HCT116 (cell line): ENCODE measurements at regions not wholly inside any gene's neighbourhood (a gene's known extent, or its start where the extent isn't known, plus 50 kb on each side); places are given as distances from the start of the nearest gene placed in this dataset.

Experiments used
- ATAC-seq: fragments of 200-7000 bp; cut with Tn5 transposase; 2 replicates; pipeline ENCODE4 v1.9.1; 2020; ENCODE audit warnings: mild to moderate bottlenecking, moderate library complexity
- BruUV-seq: library from RNA; stranded (reverse); fragments of 400-500 nt; replicated peaks from 2 replicates; lab custom pipeline; 2021; lab: Mats Ljungman, UMichigan
- CTCF ChIA-PET: fragments of 300-600 bp; sonication (Branson Sonifier 250); formaldehyde crosslinking; loops from one replicate; lab custom pipeline; 2021; ENCODE audit warnings: antibody characterized with exemption; lab: Charles Lee
- POLR2A ChIA-PET: fragments of 300-600, 350-600 bp; sonication (Branson Sonifier 250); formaldehyde crosslinking; loops from one replicate; lab custom pipeline; 2021; ENCODE audit warnings: antibody characterized with exemption; lab: Charles Lee
- RAD21 ChIA-PET, 2 experiments: fragments of 300-600 bp; sonication (Branson Sonifier 250); formaldehyde crosslinking; loops; one replicate each; lab custom pipeline; 2023; ENCODE audit warnings: low total read pairs in 2 of 2; ENCODE audit not compliant: uncharacterized antibody in 2 of 2, unreplicated experiment in 2 of 2, low non-redundant PET in 1 of 2; lab: Charles Lee
- DNase-seq: peaks from one replicate; pipeline ENCODE4 v3.0.0-alpha.2; 2010; ENCODE audit warnings: low read depth, low spot score
- H2AFZ ChIP-seq: fragments of 200-600 bp; shearing (Covaris generic), sonication (generic); 2 replicates; pipeline ENCODE4 v1.6.1; 2017; ENCODE audit warnings: low read depth, mixed run types, mixed read lengths, antibody characterized with exemption, low read length; ENCODE audit not compliant: poor library complexity, severe bottlenecking
- H3K27ac ChIP-seq: 2 replicates; pipeline ENCODE4 v1.5.1; 2012; ENCODE audit warnings: low read depth, low read length
- H3K27me3 ChIP-seq: fragments of 200-600 bp; sonication (generic); 2 replicates; pipeline ENCODE4 v1.6.1; 2016; ENCODE audit warnings: mixed run types, low read length, mixed read lengths; ENCODE audit not compliant: insufficient read depth
- H3K36me3 ChIP-seq, 2 experiments: fragments of 200-500 bp in 1 of 2; fragments of 200-600 bp in 1 of 2; sonication (Bioruptor generic) in 1 of 2; sonication (generic) in 1 of 2; 2 replicates each; pipeline versions ENCODE4 v1.5.1 to v1.6.1; 2014 to 2016; ENCODE audit warnings: low read length in 2 of 2, inconsistent platforms in 1 of 2, mixed read lengths in 1 of 2, mixed run types in 1 of 2; ENCODE audit not compliant: insufficient read depth in 2 of 2, control insufficient read depth in 1 of 2
- H3K4me1 ChIP-seq, 2 experiments: fragments of 200-600 bp in 1 of 2; sonication (generic) in 1 of 2; 2 replicates each; pipeline versions ENCODE4 v1.5.1 to v1.6.1; 2012 to 2017; ENCODE audit warnings: low read length in 2 of 2, inconsistent platforms in 1 of 2, mild to moderate bottlenecking in 1 of 2, mixed read lengths in 1 of 2, mixed run types in 1 of 2, moderate library complexity in 1 of 2; ENCODE audit not compliant: insufficient read depth in 2 of 2, control insufficient read depth in 1 of 2
- H3K4me2 ChIP-seq: fragments of 200-600 bp; sonication (generic); 2 replicates; pipeline ENCODE4 v1.6.1; 2017; ENCODE audit warnings: mixed run types, low read length, mixed read lengths
- H3K4me3 ChIP-seq, 2 experiments: fragments of 200-600 bp in 1 of 2; sonication (generic) in 1 of 2; replicated peaks in 1 of 2; 2 replicates each; pipeline ENCODE4 v1.5.1; 2011 to 2016; ENCODE audit warnings: low read length in 2 of 2, control low read depth in 1 of 2, low read depth in 1 of 2, mild to moderate bottlenecking in 1 of 2, mixed read lengths in 1 of 2, mixed run types in 1 of 2
- H3K79me2 ChIP-seq: fragments of 200-600 bp; sonication (generic); 2 replicates; pipeline ENCODE4 v1.6.1; 2017; ENCODE audit warnings: mild to moderate bottlenecking, mixed run types, low read length, moderate library complexity, mixed read lengths; ENCODE audit not compliant: insufficient read depth
- H3K9ac ChIP-seq: fragments of 200-600 bp; sonication (generic); 2 replicates; pipeline ENCODE4 v1.6.1; 2016; ENCODE audit warnings: low read length, mixed read lengths
- H3K9me2 ChIP-seq: fragments of 200-600 bp; sonication (generic), shearing (Covaris generic); 2 replicates; pipeline ENCODE4 v1.6.1; 2017; ENCODE audit warnings: mixed run types, mild to moderate bottlenecking, moderate library complexity; ENCODE audit not compliant: insufficient read depth
- H3K9me3 ChIP-seq, 2 experiments: fragments of 200-500 bp in 1 of 2; fragments of 200-600 bp in 1 of 2; sonication (Bioruptor generic) in 1 of 2; sonication (generic) in 1 of 2; 2 replicates each; pipeline ENCODE4 v1.6.1; 2014 to 2017; ENCODE audit warnings: low read length in 2 of 2, mixed read lengths in 2 of 2, inconsistent platforms in 1 of 2, low read depth in 1 of 2, mild to moderate bottlenecking in 1 of 2, mixed run types in 1 of 2, moderate library complexity in 1 of 2; ENCODE audit not compliant: control insufficient read depth in 1 of 2, insufficient read depth in 1 of 2
- H4K20me1 ChIP-seq: fragments of 200-600 bp; sonication (generic), shearing (Covaris generic); 2 replicates; pipeline ENCODE4 v1.6.1; 2017; ENCODE audit warnings: mixed run types, mild to moderate bottlenecking, moderate library complexity; ENCODE audit not compliant: insufficient read depth
- CBX3 ChIP-seq: IDR thresholded peaks from 2 replicates; pipeline ENCODE4 v1.6.1; 2012; ENCODE audit warnings: low read depth
- CEBPB ChIP-seq: IDR thresholded peaks from 2 replicates; pipeline ENCODE4 v1.6.1; 2012; ENCODE audit warnings: low read depth
- CTCF ChIP-seq, 3 experiments: fragments of 200-600 bp in 1 of 3; sonication (generic) in 1 of 3; IDR thresholded peaks in 2 of 3; conservative IDR thresholded peaks in 1 of 3; 2 replicates each; pipeline ENCODE4 v1.5.1; 2012 to 2017; ENCODE audit warnings: low read depth in 2 of 3, low read length in 2 of 3, antibody characterized with exemption in 1 of 3, borderline replicate concordance in 1 of 3, control low read depth in 1 of 3, mild to moderate bottlenecking in 1 of 3, mixed read lengths in 1 of 3, mixed run types in 1 of 3, moderate library complexity in 1 of 3; ENCODE audit not compliant: insufficient read depth in 1 of 3
- EGR1 ChIP-seq: IDR thresholded peaks from 2 replicates; pipeline ENCODE4 v1.6.1; 2012; ENCODE audit warnings: low read depth
- ELF1 ChIP-seq: IDR thresholded peaks from 2 replicates; pipeline ENCODE4 v1.6.1; 2012; ENCODE audit warnings: low read depth, borderline replicate concordance
- EZH2 ChIP-seq: fragments of 200-600 bp; sonication (generic); IDR thresholded peaks from 2 replicates; pipeline ENCODE4 v1.6.1; 2017; ENCODE audit warnings: antibody characterized with exemption, mixed run types
- EZH2phosphoT487 ChIP-seq: fragments of 200-600 bp; IDR thresholded peaks from 2 replicates; pipeline ENCODE4 v1.6.1; 2018; ENCODE audit warnings: antibody characterized with exemption, borderline replicate concordance
- MAX ChIP-seq: IDR thresholded peaks from 2 replicates; pipeline ENCODE4 v1.6.1; 2012
- RAD21 ChIP-seq: IDR thresholded peaks from 2 replicates; pipeline ENCODE4 v1.6.1; 2012; ENCODE audit warnings: low read depth, mild to moderate bottlenecking
- SP1 ChIP-seq: IDR thresholded peaks from 2 replicates; pipeline ENCODE4 v1.6.1; 2012; ENCODE audit warnings: low read depth
- SRF ChIP-seq: IDR thresholded peaks from 2 replicates; pipeline ENCODE4 v1.6.1; 2012; ENCODE audit warnings: low read depth
- TCF7L2 ChIP-seq: IDR thresholded peaks from 2 replicates; pipeline ENCODE4 v1.7.0; 2011; ENCODE audit warnings: borderline replicate concordance, inconsistent platforms; ENCODE audit not compliant: insufficient read depth, insufficient read length; ENCODE audit errors: extremely low read depth
- YY1 ChIP-seq: IDR thresholded peaks from 2 replicates; pipeline ENCODE4 v1.6.1; 2011; ENCODE audit warnings: low read length, low read depth, moderate library complexity, mild to moderate bottlenecking; ENCODE audit not compliant: insufficient replicate concordance; ENCODE audit errors: extremely low read depth
- ZFX ChIP-seq: fragments of 450-650 bp; IDR thresholded peaks from 2 replicates; pipeline ENCODE4 v1.6.1; 2017
- ZNF274 ChIP-seq: fragments of 200-500 bp; sonication (Bioruptor generic); IDR thresholded peaks from 2 replicates; pipeline ENCODE4 v1.6.1; 2014; ENCODE audit warnings: mild to moderate bottlenecking, low read depth, low read length, inconsistent platforms
- intact Hi-C: fragments of 100-400 bp; cut with micrococcal nuclease; formaldehyde crosslinking; loops from 2 replicates; pipeline ENCODE4 v1.10.0; 2022
- TF ChIP-seq, protein P1 (sequence below): IDR thresholded peaks from 2 replicates; pipeline ENCODE4 v1.6.1; 2011; ENCODE audit warnings: mild to moderate bottlenecking, low read length, moderate library complexity; ENCODE audit not compliant: insufficient replicate concordance; ENCODE audit errors: extremely low read depth

DNA sequence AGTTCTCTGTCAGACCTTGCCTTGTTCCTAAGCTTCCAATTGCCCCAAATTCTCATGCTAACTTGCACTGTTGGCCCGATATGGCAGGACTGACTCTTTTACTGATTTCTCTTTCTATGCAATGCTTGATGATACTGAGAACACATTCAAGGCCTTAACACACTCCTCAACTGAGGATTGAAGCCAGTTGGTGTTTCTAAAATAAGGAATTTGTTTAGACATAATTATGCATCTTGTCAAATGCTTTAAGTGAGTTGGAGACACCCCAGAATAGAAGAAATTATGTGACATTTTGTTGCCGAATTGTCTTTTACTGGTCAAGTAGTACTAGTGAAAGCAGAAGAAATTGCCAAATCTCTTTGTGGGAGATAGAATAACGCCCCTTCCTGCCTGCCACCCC, 60.0 kb upstream of the THSD7B start:
- Histone ChIP-seq H3K27ac (no peak overlapping the region), H2AFZ (no peak overlapping the region), H3K4me3 (no peak overlapping the region), H3K79me2 (no peaks in the 10 kb centered on the region), H3K36me3 (no peaks in the 10 kb centered on the region)
- RAD21 ChIA-PET = no interaction called here
- DNase-seq = no peak
- no TSS peak for BruUV-seq
- no peak for ATAC-seq
- TF ChIP-seq RAD21 (no peak), YY1 (no peak), CEBPB (no peak), TCF7L2 (no peak), EZH2phosphoT487 (no peak), ZNF274 (no peak), EGR1 (no peak), EZH2 (no peak), MAX (no peak), SP1 (no peak), CTCF (IDR thresholded peaks at IDR 0.05 in 2 of 3, conservative IDR thresholded peaks at IDR 0.05 in 1 of 3; ENCODE audit: borderline replicate concordance in 1 of 3, insufficient read depth in 1 of 3, low read depth in 2 of 3, low read length in 2 of 3) (no peak), ZFX (no peak), SRF (no peak), ELF1 (no peak), CBX3 (no peak)
- TF ChIP-seq, protein P1, sequence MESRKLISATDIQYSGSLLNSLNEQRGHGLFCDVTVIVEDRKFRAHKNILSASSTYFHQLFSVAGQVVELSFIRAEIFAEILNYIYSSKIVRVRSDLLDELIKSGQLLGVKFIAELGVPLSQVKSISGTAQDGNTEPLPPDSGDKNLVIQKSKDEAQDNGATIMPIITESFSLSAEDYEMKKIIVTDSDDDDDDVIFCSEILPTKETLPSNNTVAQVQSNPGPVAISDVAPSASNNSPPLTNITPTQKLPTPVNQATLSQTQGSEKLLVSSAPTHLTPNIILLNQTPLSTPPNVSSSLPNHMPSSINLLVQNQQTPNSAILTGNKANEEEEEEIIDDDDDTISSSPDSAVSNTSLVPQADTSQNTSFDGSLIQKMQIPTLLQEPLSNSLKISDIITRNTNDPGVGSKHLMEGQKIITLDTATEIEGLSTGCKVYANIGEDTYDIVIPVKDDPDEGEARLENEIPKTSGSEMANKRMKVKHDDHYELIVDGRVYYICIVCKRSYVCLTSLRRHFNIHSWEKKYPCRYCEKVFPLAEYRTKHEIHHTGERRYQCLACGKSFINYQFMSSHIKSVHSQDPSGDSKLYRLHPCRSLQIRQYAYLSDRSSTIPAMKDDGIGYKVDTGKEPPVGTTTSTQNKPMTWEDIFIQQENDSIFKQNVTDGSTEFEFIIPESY = no peak
- TF ChIP-seq, all 23 proteins: peak for 0
- intact Hi-C loops = no loop called here
- Histone ChIP-seq H3K9ac (no peak overlapping the region), H3K4me2 (no peak overlapping the region), H3K9me3 (no peaks in the 10 kb centered on the region), H3K4me1 (no peaks in the 10 kb centered on the region), H3K27me3 (no peaks in the 10 kb centered on the region), H4K20me1 (no peaks in the 10 kb centered on the region), H3K9me2 (no peaks in the 10 kb centered on the region)
- POLR2A ChIA-PET = no interaction called here
- CTCF ChIA-PET = no interaction called here
